ENCODE measurements at regions not wholly inside any gene's neighbourhood (a gene's known extent, or its start where the extent isn't known, plus 50 kb on each side); places are given as distances from the start of the nearest gene placed in this dataset.

DNA sequence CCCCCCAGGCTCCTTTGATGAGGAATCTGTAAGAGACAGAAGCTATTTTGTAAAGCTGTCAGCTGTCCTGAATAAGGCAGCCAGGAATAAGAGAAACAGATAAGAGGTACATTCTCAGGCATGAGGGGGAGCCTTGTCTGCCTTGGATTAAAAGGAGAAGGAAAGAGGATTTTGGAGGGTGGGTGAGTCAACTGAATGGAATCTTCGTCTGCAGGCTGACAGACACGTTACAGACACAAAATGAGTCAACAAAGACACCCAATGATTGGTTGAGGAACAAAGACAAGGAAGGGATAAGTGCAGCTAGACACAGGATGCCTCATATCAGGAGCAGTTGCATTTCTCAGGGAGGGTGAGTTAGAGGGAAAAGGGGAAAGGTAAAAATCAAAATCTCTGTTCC is 162.5 kb downstream of the OLFM4 start:
- peak; percentile 81 for DNase-seq
- Mint-ChIP-seq H3K9me3 (no peaks in the 10 kb centered on the region), H3K27ac (peak overlapping the region; percentile 88), H3K4me3 (no peak overlapping the region), H3K27me3 (ENCODE audit: insufficient read depth) (no peaks in the 10 kb centered on the region), H3K4me1 (peaks cover 22% of the 10 kb centered on the region), H3K36me3 (ENCODE audit: low read depth) (no peaks in the 10 kb centered on the region)
- peak overlapping the region; percentile 56 for H3K4me3 ChIP-seq (ENCODE audit: low read length)
- H3K9ac ChIP-seq (ENCODE audit: extremely low read depth, low read length, poor library complexity, severe bottlenecking): peak overlapping the region; percentile 44
- WGBS, 2 experiments (ENCODE audit: insufficient coverage in 1 of 2, insufficient read length in 1 of 2): 0% methylated on average over 2 of the region's 2 CpGs; no CpG with 5 or more reads in 1 of the 2 experiments
- TF ChIP-seq, protein P1, sequence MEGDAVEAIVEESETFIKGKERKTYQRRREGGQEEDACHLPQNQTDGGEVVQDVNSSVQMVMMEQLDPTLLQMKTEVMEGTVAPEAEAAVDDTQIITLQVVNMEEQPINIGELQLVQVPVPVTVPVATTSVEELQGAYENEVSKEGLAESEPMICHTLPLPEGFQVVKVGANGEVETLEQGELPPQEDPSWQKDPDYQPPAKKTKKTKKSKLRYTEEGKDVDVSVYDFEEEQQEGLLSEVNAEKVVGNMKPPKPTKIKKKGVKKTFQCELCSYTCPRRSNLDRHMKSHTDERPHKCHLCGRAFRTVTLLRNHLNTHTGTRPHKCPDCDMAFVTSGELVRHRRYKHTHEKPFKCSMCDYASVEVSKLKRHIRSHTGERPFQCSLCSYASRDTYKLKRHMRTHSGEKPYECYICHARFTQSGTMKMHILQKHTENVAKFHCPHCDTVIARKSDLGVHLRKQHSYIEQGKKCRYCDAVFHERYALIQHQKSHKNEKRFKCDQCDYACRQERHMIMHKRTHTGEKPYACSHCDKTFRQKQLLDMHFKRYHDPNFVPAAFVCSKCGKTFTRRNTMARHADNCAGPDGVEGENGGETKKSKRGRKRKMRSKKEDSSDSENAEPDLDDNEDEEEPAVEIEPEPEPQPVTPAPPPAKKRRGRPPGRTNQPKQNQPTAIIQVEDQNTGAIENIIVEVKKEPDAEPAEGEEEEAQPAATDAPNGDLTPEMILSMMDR (conservative IDR thresholded peaks at IDR 0.05): no peak
- no peaks in the 10 kb centered on the region for H3K27me3 ChIP-seq (ENCODE audit: control insufficient read depth, insufficient read depth, low read length, poor library complexity, severe bottlenecking)
- H3K27ac ChIP-seq (ENCODE audit: low read depth, low read length): peak overlapping the region; percentile 77
- H3K9me3 ChIP-seq (ENCODE audit: control insufficient read depth, low read length): peaks cover 5% of the 10 kb centered on the region
- H3K36me3 ChIP-seq (ENCODE audit: control insufficient read depth, insufficient read depth, low read length): no peaks in the 10 kb centered on the region
- peaks cover 12% of the 10 kb centered on the region for H3K4me1 ChIP-seq (ENCODE audit: control insufficient read depth, insufficient read depth, low read length)

DNA sequence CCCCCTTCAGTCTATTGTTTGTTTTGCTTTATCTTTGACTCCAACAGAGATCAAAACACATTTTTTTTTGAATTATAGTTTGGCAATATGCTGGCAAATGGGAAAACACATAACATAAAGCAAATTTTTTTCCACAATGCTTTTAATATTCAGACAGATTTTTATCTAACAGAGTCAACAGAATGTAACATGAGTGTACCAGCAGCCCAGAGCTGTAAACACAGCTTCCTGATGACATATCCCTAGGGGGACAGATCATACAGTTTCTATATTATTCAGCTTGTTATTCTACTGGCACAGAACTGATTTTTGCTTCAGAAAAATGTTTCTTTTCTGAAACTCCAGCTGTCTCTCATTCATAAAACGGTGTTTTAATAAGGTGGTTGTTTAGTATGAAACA is 168.8 kb downstream of the OLFM4 start:
- no peak overlapping the region for H3K9ac ChIP-seq (ENCODE audit: extremely low read depth, low read length, poor library complexity, severe bottlenecking)
- H3K27me3 Mint-ChIP-seq (ENCODE audit: insufficient read depth): peaks cover 44% of the 10 kb centered on the region
- no peak for DNase-seq
- no peak overlapping the region for H3K27ac Mint-ChIP-seq
- 85% methylated on average over 1 of the region's 1 CpG; no CpG with 5 or more reads in 1 of the 2 experiments for WGBS, 2 experiments (ENCODE audit: insufficient coverage in 1 of 2, insufficient read length in 1 of 2)
- no peaks in the 10 kb centered on the region for H3K36me3 ChIP-seq (ENCODE audit: control insufficient read depth, insufficient read depth, low read length)
- TF ChIP-seq, protein P1 (conservative IDR thresholded peaks at IDR 0.05): no peak
- no peaks in the 10 kb centered on the region for H3K9me3 ChIP-seq (ENCODE audit: control insufficient read depth, low read length)
- peaks cover 8% of the 10 kb centered on the region for H3K4me1 ChIP-seq (ENCODE audit: control insufficient read depth, insufficient read depth, low read length)
- peaks cover 33% of the 10 kb centered on the region for H3K27me3 ChIP-seq (ENCODE audit: control insufficient read depth, insufficient read depth, low read length, poor library complexity, severe bottlenecking)
- no peak overlapping the region for H3K4me3 Mint-ChIP-seq
- no peak overlapping the region for H3K27ac ChIP-seq (ENCODE audit: low read depth, low read length)
- no peak overlapping the region for H3K4me3 ChIP-seq (ENCODE audit: low read length)
- no peaks in the 10 kb centered on the region for H3K9me3 Mint-ChIP-seq
- H3K36me3 Mint-ChIP-seq (ENCODE audit: low read depth): no peaks in the 10 kb centered on the region
- peaks cover 8% of the 10 kb centered on the region for H3K4me1 Mint-ChIP-seq

DNA sequence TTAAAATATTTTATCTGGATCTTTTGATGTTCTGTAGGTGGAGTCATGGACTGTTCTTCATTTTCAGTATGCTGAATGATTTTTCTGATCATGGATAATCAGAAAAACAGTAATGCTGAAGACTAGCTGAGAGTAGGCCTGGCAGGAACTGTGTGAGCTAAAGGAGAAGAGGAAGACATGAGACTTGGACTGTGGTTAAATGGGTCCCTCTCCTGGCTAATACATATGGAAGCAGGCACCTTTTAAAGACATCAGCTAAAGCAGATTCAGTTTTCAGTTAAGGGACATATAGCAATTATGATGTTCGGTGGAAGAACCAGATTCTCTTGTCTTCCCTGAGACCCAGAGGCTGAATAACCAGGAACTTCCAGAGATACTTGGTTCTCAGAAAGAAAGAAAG is 169.4 kb downstream of the OLFM4 start:
- Mint-ChIP-seq H3K27me3 (ENCODE audit: insufficient read depth) (peaks cover 50% of the 10 kb centered on the region), H3K4me3 (no peak overlapping the region), H3K9me3 (no peaks in the 10 kb centered on the region), H3K36me3 (ENCODE audit: low read depth) (no peaks in the 10 kb centered on the region), H3K4me1 (peaks cover 5% of the 10 kb centered on the region), H3K27ac (no peak overlapping the region)
- H3K4me3 ChIP-seq (ENCODE audit: low read length): no peak overlapping the region
- H3K4me1 ChIP-seq (ENCODE audit: control insufficient read depth, insufficient read depth, low read length): peaks cover 8% of the 10 kb centered on the region
- no peaks in the 10 kb centered on the region for H3K9me3 ChIP-seq (ENCODE audit: control insufficient read depth, low read length)
- peaks cover 39% of the 10 kb centered on the region for H3K27me3 ChIP-seq (ENCODE audit: control insufficient read depth, insufficient read depth, low read length, poor library complexity, severe bottlenecking)
- DNase-seq: no peak
- H3K27ac ChIP-seq (ENCODE audit: low read depth, low read length): no peak overlapping the region
- TF ChIP-seq, protein P1 (conservative IDR thresholded peaks at IDR 0.05): peak; percentile 69
- 88 to 89% methylated on average over 1 of the region's 1 CpG for WGBS, 2 experiments (ENCODE audit: insufficient coverage in 1 of 2, insufficient read length in 1 of 2)
- no peaks in the 10 kb centered on the region for H3K36me3 ChIP-seq (ENCODE audit: control insufficient read depth, insufficient read depth, low read length)
- no peak overlapping the region for H3K9ac ChIP-seq (ENCODE audit: extremely low read depth, low read length, poor library complexity, severe bottlenecking)
